Fibroblast of gingiva (primary cell): ENCODE measurements at regions not wholly inside any gene's neighbourhood (a gene's known extent, or its start where the extent isn't known, plus 50 kb on each side); places are given as distances from the start of the nearest gene placed in this dataset.

Experiments
- DNase-seq: peaks from one replicate; pipeline ENCODE4 v3.0.0-alpha.2; 2011; ENCODE audit warnings: low read depth

- no peak for DNase-seq
Observed at GRCh38 chr18:75158465-75159237, 50.3 kb downstream of the PTGR3 start.

DNA sequence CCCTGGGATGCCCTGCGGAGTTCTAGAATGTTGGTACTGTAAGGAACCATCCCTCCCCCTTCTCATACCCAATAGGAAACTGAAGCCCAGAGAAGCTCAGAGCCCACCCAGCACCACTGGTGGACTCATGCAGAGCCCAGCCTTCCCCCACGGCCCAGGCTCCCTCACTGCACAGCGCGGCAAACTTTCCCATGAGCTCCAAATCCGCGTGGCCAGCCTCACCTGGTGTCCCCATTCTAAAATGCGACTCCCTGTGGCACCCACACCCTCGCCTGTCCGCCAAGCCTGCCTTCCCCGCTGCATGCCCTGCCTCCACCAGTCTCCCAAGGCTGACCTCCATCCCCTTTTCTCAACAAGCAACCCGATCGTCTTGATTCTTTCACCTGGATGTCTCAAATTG lies 51.1 kb downstream of the PTGR3 start:
- DNase-seq, result no peak

DNA sequence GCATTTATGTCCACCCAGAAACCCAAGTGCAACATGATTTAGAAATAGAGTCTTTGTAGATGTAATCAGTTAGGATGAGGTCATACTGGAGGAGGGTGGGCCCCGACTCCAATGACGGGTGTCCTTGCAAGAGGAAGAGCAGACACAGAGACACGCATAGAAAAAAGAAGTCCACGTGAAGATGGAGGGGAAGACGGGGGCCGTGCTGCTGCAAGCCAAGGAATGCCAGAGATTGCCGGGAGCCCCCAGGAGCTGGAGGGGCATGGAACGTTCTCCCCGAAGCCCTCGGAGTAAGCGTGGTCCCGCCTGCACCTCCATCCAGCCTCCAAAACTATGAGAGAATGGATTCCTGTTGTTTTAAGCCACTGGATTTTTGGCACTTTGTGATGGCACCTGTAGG lies 51.6 kb downstream of the PTGR3 start:
- DNase-seq, result no peak

GRCh38 chr18:75156831-75157230 lies 52.1 kb downstream of the PTGR3 start:
- DNase-seq, result no peak

DNA sequence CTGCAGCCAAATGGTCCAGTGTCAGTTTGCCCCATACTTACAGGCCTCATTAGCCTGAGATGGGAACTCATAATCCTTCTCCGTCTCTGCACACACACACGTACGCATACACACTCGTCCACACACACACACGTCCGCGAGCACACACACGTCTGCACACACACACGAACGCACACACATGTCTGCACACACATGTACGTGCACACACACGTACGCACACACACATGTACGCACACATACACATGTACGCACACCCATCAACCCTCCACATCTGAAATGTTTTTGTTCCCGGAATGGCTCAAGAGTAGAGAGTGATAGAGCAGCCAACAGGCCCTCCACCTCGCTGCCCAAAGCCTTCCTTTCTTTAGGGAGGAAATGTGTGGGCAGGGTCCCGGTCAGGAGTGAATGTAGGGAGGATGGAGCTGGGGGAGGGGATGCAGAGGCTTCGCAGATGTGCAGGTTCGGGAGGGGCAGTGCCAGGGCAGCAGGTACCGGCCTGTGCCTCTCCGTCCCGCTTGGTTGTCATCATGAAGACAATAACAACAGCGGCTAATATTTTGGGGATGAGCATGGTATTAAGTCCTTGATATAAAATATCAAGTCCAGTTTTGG lies 52.7 kb downstream of the PTGR3 start:
- DNase-seq, result no peak

DNA sequence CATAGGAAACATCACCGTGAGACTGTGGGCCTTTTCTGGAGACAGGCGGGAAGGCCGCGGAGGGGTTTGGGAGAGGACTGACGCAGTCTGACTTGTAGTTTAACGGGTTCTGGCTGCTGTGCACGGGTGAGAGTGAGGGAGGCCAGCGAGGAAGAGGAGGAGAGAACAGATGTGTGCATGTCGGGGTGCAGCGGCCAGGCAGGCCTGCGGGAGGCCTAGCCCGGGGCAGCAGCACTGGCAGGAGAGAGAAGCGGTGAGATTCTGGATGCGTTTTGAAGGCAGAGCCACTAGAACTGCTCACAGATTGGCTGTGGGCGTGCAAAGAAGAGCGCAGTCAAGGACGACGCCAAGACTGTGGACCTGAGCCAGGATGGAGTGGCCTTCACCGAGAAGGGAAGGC lies 53.9 kb downstream of the PTGR3 start:
- DNase-seq, result no peak

DNA sequence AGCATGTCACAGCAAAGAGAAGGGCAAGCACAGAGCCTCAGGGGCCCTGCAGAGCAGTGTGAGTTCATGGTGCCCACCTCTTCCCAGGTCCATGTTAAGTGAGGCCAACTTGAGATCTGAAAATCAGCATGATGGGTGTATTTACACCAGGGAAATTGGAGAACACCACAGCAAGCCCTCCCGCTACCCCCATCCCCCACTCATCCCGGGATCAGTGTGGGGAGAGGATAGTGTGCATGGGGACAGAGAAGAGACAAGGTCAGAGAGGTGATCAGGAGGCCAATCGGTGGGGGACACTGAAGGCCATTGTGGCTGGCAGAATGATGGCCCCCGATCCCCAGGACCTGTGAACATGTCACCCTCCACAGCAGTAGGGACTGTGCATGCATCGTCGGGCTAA lies 54.7 kb downstream of the PTGR3 start:
- DNase-seq, result no peak

GRCh38 chr18:75143851-75144250 lies 65.1 kb downstream of the PTGR3 start:
- DNase-seq, result no peak

- DNase-seq, result no peak
Observed at GRCh38 chr18:75142677-75143076, 66.3 kb downstream of the PTGR3 start.

DNA sequence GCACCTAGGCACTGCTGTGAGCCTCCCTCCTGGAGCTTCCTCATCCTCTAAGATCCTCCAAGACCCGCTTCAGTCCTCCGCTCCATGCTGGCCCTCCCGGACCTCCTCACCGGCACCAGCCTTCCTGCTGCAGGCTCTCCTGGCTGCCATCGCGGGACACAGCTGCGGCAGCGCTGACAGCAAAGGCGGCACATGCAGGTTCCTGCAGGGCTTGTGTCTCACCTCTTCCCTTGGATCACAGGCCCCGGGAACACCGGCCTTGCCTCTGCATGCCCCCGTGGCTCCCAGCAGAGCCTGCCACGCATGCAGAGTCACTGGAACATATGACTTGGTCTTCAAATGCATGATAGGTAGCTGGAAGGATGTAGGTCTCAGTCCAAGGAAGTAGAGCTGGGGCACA lies 67.2 kb downstream of the PTGR3 start:
- DNase-seq, result no peak

- DNase-seq, result no peak
Observed at GRCh38 chr18:75141166-75141565, 67.8 kb downstream of the PTGR3 start.

GRCh38 chr18:75140296-75140695 lies 68.6 kb downstream of the PTGR3 start:
- no peak for DNase-seq

- DNase-seq, result no peak
Observed at GRCh38 chr18:75139226-75139911, 69.6 kb downstream of the PTGR3 start.

DNA sequence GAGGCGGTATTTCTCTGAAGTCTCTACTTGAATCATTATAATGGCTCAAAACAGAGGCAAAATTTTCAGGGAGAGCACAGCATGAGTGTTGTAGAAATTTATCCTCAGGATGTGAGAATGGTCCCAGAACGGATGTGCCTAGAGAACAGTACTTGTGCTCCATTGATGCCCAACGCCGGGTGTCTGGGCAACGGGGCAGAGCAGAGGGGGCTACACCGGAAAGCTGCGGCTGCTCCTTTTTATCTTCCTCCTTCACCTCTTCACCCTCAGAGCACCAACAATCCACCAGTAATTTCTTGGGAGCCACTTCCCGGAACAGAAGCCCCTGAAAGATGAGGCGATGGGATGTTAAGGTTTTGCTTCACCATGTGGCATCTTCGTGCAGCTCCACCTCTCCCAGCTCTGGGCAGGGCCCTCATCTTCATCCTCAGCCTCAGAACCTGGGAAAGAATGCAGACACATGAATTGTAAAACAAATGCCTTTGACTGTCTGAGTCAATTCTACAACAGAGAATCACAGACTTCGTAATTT lies 71.5 kb downstream of the PTGR3 start:
- no peak for DNase-seq

- no peak for DNase-seq
Observed at GRCh38 chr18:75135158-75135725, 73.7 kb downstream of the PTGR3 start.

- no peak for DNase-seq
Observed at GRCh38 chr18:75134611-75134975, 74.3 kb downstream of the PTGR3 start.

GRCh38 chr18:75133721-75134610 lies 75.0 kb downstream of the PTGR3 start:
- no peak for DNase-seq

GRCh38 chr18:75132931-75133525 lies 75.9 kb downstream of the PTGR3 start:
- no peak for DNase-seq

DNA sequence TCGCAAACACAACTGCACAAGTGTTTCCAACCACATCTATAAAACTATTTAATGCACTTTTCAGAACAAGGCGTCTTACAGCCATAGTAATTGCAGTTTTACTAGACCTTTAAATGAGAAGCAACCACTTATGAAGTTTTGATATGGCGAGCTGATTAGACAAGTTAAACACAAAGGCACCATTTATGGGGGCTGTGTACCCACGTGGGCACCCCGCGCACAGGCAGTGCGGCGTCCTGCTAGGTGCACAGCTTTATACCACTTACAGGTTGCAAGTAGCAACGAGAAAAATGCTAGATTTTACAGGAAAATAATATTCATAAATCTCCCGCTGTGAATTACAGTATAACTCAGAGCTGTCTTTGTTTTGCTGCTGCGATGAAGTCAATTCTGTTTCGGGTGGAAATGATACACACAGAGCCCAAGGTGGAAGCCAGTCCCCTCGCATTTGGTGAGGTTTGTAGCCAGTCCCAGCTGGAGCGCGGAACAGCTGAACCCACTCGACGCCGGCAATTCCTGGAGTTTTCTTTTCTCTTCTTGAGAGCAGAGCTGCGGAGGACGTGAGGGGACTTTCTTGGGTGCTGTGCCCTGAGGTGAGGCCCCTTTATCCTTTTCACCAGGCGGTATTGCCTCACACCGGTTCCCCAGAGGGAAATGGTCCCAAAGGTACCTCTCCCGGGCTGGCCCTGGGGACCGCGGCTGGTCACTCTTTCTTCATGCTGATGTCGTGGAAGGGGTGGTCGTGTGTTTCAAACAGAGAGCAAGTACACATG lies 76.7 kb downstream of the PTGR3 start:
- no peak for DNase-seq

DNA sequence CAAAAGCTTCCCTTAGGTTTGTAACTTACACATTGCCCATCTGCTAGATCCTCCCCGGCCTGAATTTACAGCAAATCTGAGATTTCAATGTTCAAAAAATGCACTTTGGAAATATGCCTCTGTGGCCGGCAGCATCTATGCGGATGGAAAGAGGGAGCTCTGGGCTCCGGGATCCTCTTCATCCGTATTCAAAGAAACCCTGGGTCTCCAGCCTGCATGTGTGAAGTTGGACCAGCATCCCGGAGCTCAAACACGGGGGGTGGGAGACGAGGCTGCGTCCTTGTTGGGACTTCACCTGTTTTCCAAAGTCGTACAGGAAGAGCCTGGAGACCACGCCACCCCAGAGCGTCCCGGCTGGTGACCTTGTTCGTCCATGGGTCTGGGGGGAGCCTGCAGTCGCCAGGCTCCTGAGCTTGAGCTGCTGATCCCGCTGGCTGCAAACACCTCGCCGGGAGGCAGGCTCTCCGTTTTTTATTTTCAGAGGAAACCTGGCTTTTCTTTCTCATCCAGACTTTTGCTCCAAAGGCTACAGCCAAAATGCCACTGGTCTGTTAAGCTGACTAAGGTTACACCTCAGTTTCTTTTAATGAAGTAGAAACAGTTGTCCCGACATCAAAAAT lies 77.4 kb downstream of the PTGR3 start:
- no peak for DNase-seq
